Stimulated activated memory B cell treated with anti-CD40 and anti-IgM and Interleukin-4, amounts not matched to agents 10 μg/mL and 1 μg/mL and 100 μg/mL, for 72 hours (primary cell): ENCODE measurements at regions not wholly inside any gene's neighbourhood (a gene's known extent, or its start where the extent isn't known, plus 50 kb on each side); places are given as distances from the start of the nearest gene placed in this dataset.
"Not testable (repeated sequence)": the region's sequence is repeated elsewhere in the genome, so short reads cannot be mapped to it uniquely, and the experiment has no call there.

Experiments
- ATAC-seq: fragments of 150-1000 bp; cut with Tn5 transposase; 2 replicates; pipeline ENCODE4 v1.10.0; 2021
- H3K27ac Mint-ChIP-seq: one replicate; pipeline ENCODE4 v1.8.0; 2022; ENCODE audit warnings: mild to moderate bottlenecking, mixed read lengths
- H3K27me3 Mint-ChIP-seq: one replicate; pipeline ENCODE4 v1.8.0; 2022; ENCODE audit warnings: mixed read lengths
- H3K36me3 Mint-ChIP-seq: one replicate; pipeline ENCODE4 v1.8.0; 2022; ENCODE audit warnings: mixed read lengths
- H3K4me1 Mint-ChIP-seq: one replicate; pipeline ENCODE4 v1.8.0; 2022; ENCODE audit warnings: mixed read lengths
- H3K4me3 Mint-ChIP-seq: one replicate; pipeline ENCODE4 v1.8.0; 2022; ENCODE audit warnings: mild to moderate bottlenecking, moderate library complexity, mixed read lengths
- H3K9me3 Mint-ChIP-seq: one replicate; pipeline ENCODE4 v1.8.0; 2022; ENCODE audit warnings: mixed read lengths

- Mint-ChIP-seq H3K36me3 (no peaks in the 10 kb centered on the region), H3K9me3 (peaks cover 3% of the 10 kb centered on the region), H3K27ac (no peak overlapping the region), H3K4me3 (no peak overlapping the region), H3K4me1 (no peaks in the 10 kb centered on the region), H3K27me3 (no peaks in the 10 kb centered on the region)
- no peak for ATAC-seq
These were observed 1091.5 kb upstream of the CHAC2 start for GRCh38 chr2:52676056-52676455.

- Mint-ChIP-seq H3K27me3 (no peaks in the 10 kb centered on the region), H3K4me1 (no peaks in the 10 kb centered on the region), H3K4me3 (no peak overlapping the region), H3K27ac (no peak overlapping the region), H3K36me3 (no peaks in the 10 kb centered on the region), H3K9me3 (peaks cover 3% of the 10 kb centered on the region)
- ATAC-seq: no peak
These were observed 1098.9 kb upstream of the CHAC2 start for GRCh38 chr2:52668724-52669123.

GRCh38 chr2:52659546-52659945 lies 1108.1 kb upstream of the CHAC2 start:
- Mint-ChIP-seq H3K9me3 (no peaks in the 10 kb centered on the region), H3K27me3 (no peaks in the 10 kb centered on the region), H3K27ac (no peak overlapping the region), H3K4me3 (no peak overlapping the region), H3K36me3 (no peaks in the 10 kb centered on the region), H3K4me1 (no peaks in the 10 kb centered on the region)
- ATAC-seq: no peak

- no peak overlapping the region for H3K27ac Mint-ChIP-seq
- no peaks in the 10 kb centered on the region for H3K9me3 Mint-ChIP-seq
- no peak for ATAC-seq
- no peaks in the 10 kb centered on the region for H3K36me3 Mint-ChIP-seq
- H3K4me3 Mint-ChIP-seq: no peak overlapping the region
- H3K4me1 Mint-ChIP-seq: no peaks in the 10 kb centered on the region
- no peaks in the 10 kb centered on the region for H3K27me3 Mint-ChIP-seq
These were observed 1109.0 kb upstream of the CHAC2 start for GRCh38 chr2:52658598-52658997.

GRCh38 chr2:52639692-52640091 lies 1127.9 kb upstream of the CHAC2 start:
- Mint-ChIP-seq H3K27ac (no peak overlapping the region), H3K36me3 (no peaks in the 10 kb centered on the region), H3K4me1 (no peaks in the 10 kb centered on the region), H3K4me3 (no peak overlapping the region), H3K27me3 (no peaks in the 10 kb centered on the region), H3K9me3 (peaks cover 8% of the 10 kb centered on the region)
- no peak for ATAC-seq

- ATAC-seq: no peak
- Mint-ChIP-seq H3K4me1 (no peaks in the 10 kb centered on the region), H3K9me3 (peaks cover 4% of the 10 kb centered on the region), H3K27ac (no peak overlapping the region), H3K36me3 (no peaks in the 10 kb centered on the region), H3K27me3 (no peaks in the 10 kb centered on the region), H3K4me3 (no peak overlapping the region)
These were observed 1135.1 kb upstream of the CHAC2 start for GRCh38 chr2:52632543-52632942.

GRCh38 chr2:52629944-52630343 lies 1137.7 kb upstream of the CHAC2 start:
- Mint-ChIP-seq H3K36me3 (no peaks in the 10 kb centered on the region), H3K27me3 (no peaks in the 10 kb centered on the region), H3K27ac (no peak overlapping the region), H3K9me3 (peaks cover 4% of the 10 kb centered on the region), H3K4me1 (no peaks in the 10 kb centered on the region), H3K4me3 (no peak overlapping the region)
- peak; percentile 43 for ATAC-seq

- Mint-ChIP-seq H3K4me3 (no peak overlapping the region), H3K36me3 (no peaks in the 10 kb centered on the region), H3K4me1 (no peaks in the 10 kb centered on the region), H3K27ac (no peak overlapping the region), H3K27me3 (no peaks in the 10 kb centered on the region), H3K9me3 (peaks cover 4% of the 10 kb centered on the region)
- ATAC-seq: peak; percentile 34
These were observed 1138.1 kb upstream of the CHAC2 start for GRCh38 chr2:52629531-52629930.

- Mint-ChIP-seq H3K9me3 (peaks cover 3% of the 10 kb centered on the region), H3K27me3 (no peaks in the 10 kb centered on the region), H3K4me3 (no peak overlapping the region), H3K27ac (no peak overlapping the region), H3K36me3 (no peaks in the 10 kb centered on the region), H3K4me1 (no peaks in the 10 kb centered on the region)
- no peak for ATAC-seq
These were observed 1145.3 kb upstream of the CHAC2 start for GRCh38 chr2:52622266-52622665.

- H3K27ac Mint-ChIP-seq: no peak overlapping the region
- H3K27me3 Mint-ChIP-seq: no peaks in the 10 kb centered on the region
- no peaks in the 10 kb centered on the region for H3K4me1 Mint-ChIP-seq
- H3K4me3 Mint-ChIP-seq: no peak overlapping the region
- no peak for ATAC-seq
- H3K9me3 Mint-ChIP-seq: peaks cover 3% of the 10 kb centered on the region
- no peaks in the 10 kb centered on the region for H3K36me3 Mint-ChIP-seq
These were observed 1154.5 kb upstream of the CHAC2 start for GRCh38 chr2:52613064-52613463.

GRCh38 chr2:52611759-52612158 lies 1155.8 kb upstream of the CHAC2 start:
- H3K27me3 Mint-ChIP-seq: no peaks in the 10 kb centered on the region
- ATAC-seq: peak; percentile 43
- no peak overlapping the region for H3K4me3 Mint-ChIP-seq
- no peaks in the 10 kb centered on the region for H3K4me1 Mint-ChIP-seq
- H3K27ac Mint-ChIP-seq: no peak overlapping the region
- no peaks in the 10 kb centered on the region for H3K9me3 Mint-ChIP-seq
- H3K36me3 Mint-ChIP-seq: no peaks in the 10 kb centered on the region

- Mint-ChIP-seq H3K36me3 (no peaks in the 10 kb centered on the region), H3K27me3 (no peaks in the 10 kb centered on the region), H3K27ac (no peak overlapping the region), H3K4me1 (no peaks in the 10 kb centered on the region), H3K4me3 (no peak overlapping the region), H3K9me3 (peaks cover 5% of the 10 kb centered on the region)
- ATAC-seq: no peak
These were observed 1159.6 kb upstream of the CHAC2 start for GRCh38 chr2:52608030-52608429.

GRCh38 chr2:52597346-52597745 lies 1170.3 kb upstream of the CHAC2 start:
- Mint-ChIP-seq H3K36me3 (no peaks in the 10 kb centered on the region), H3K27ac (no peak overlapping the region), H3K27me3 (no peaks in the 10 kb centered on the region), H3K4me1 (no peaks in the 10 kb centered on the region), H3K4me3 (no peak overlapping the region), H3K9me3 (peaks cover 3% of the 10 kb centered on the region)
- no peak for ATAC-seq

- H3K9me3 Mint-ChIP-seq: peaks cover 10% of the 10 kb centered on the region
- H3K4me3 Mint-ChIP-seq: no peak overlapping the region
- ATAC-seq: no peak
- H3K36me3 Mint-ChIP-seq: no peaks in the 10 kb centered on the region
- H3K27me3 Mint-ChIP-seq: no peaks in the 10 kb centered on the region
- H3K4me1 Mint-ChIP-seq: no peaks in the 10 kb centered on the region
- H3K27ac Mint-ChIP-seq: no peak overlapping the region
These were observed 1173.6 kb upstream of the CHAC2 start for GRCh38 chr2:52594026-52594425.

GRCh38 chr2:52584071-52584470 lies 1183.5 kb upstream of the CHAC2 start:
- H3K9me3 Mint-ChIP-seq, H3K4me1 Mint-ChIP-seq, ATAC-seq, H3K27me3 Mint-ChIP-seq, H3K27ac Mint-ChIP-seq, H3K36me3 Mint-ChIP-seq, H3K4me3 Mint-ChIP-seq: not testable (repeated sequence)

GRCh38 chr2:52572469-52572894 lies 1195.1 kb upstream of the CHAC2 start:
- no peaks in the 10 kb centered on the region for H3K36me3 Mint-ChIP-seq
- peak; percentile 47 for ATAC-seq
- H3K27me3 Mint-ChIP-seq: no peaks in the 10 kb centered on the region
- H3K4me1 Mint-ChIP-seq: no peaks in the 10 kb centered on the region
- peaks cover 13% of the 10 kb centered on the region for H3K9me3 Mint-ChIP-seq
- no peak overlapping the region for H3K4me3 Mint-ChIP-seq
- H3K27ac Mint-ChIP-seq: no peak overlapping the region
